DND-41 (cell line): ENCODE measurements at regions not wholly inside any gene's neighbourhood (a gene's known extent, or its start where the extent isn't known, plus 50 kb on each side); places are given as distances from the start of the nearest gene placed in this dataset.

Experiments used
- ATAC-seq: fragments of 200-7000 bp; cut with Tn5 transposase; 3 replicates; pipeline ENCODE4 v1.9.1; 2021; ENCODE audit warnings: low read depth; ENCODE audit not compliant: insufficient read depth
- DNase-seq: peaks from one replicate; pipeline ENCODE4 v3.0.0-alpha.2; 2020
- H2AFZ ChIP-seq: 2 replicates; pipeline ENCODE4 v1.6.0; 2012; ENCODE audit warnings: low read depth, low read length
- H3K27ac ChIP-seq: 2 replicates; pipeline ENCODE4 v1.5.1; 2012; ENCODE audit warnings: low read length, inconsistent platforms
- H3K27me3 ChIP-seq: fragments of 200-600 bp; sonication (generic); 2 replicates; pipeline ENCODE4 v1.6.0; 2012; ENCODE audit warnings: low read length, mild to moderate bottlenecking, inconsistent platforms; ENCODE audit not compliant: insufficient read depth, poor library complexity
- H3K36me3 ChIP-seq: 2 replicates; pipeline ENCODE4 v1.5.1; 2012; ENCODE audit warnings: low read length, inconsistent platforms; ENCODE audit not compliant: insufficient read depth
- H3K4me1 ChIP-seq: 2 replicates; pipeline ENCODE4 v1.5.1; 2012; ENCODE audit warnings: mild to moderate bottlenecking, low read length; ENCODE audit not compliant: insufficient read depth
- H3K4me2 ChIP-seq: 2 replicates; pipeline ENCODE4 v1.6.0; 2012; ENCODE audit warnings: mild to moderate bottlenecking, moderate library complexity, low read length, inconsistent platforms; ENCODE audit not compliant: insufficient read depth
- H3K4me3 ChIP-seq, 2 experiments: fragments of 200-600 bp in 1 of 2; shearing (Covaris generic) in 1 of 2; 2 replicates each; pipeline ENCODE4 v1.5.1; 2012 to 2016; ENCODE audit warnings: inconsistent platforms in 2 of 2, low read length in 2 of 2, mild to moderate bottlenecking in 2 of 2, low read depth in 1 of 2, moderate library complexity in 1 of 2
- H3K79me2 ChIP-seq: 2 replicates; pipeline ENCODE4 v1.6.0; 2012; ENCODE audit warnings: low read length, inconsistent platforms; ENCODE audit not compliant: insufficient read depth
- H3K9ac ChIP-seq: 2 replicates; pipeline ENCODE4 v1.6.0; 2012; ENCODE audit warnings: low read depth, mild to moderate bottlenecking, inconsistent platforms, low read length, moderate library complexity
- H3K9me3 ChIP-seq: 2 replicates; pipeline ENCODE4 v1.5.1; 2012; ENCODE audit warnings: low read length, moderate library complexity, mild to moderate bottlenecking, inconsistent platforms; ENCODE audit not compliant: insufficient read depth, severe bottlenecking
- H4K20me1 ChIP-seq: 2 replicates; pipeline ENCODE4 v1.6.0; 2012; ENCODE audit warnings: low read length; ENCODE audit not compliant: insufficient read depth
- EZH2 ChIP-seq: IDR thresholded peaks from 3 replicates; pipeline ENCODE4 v1.6.1; 2012; ENCODE audit warnings: borderline replicate concordance, low read depth, mild to moderate bottlenecking, moderate library complexity, low read length, inconsistent platforms; ENCODE audit not compliant: severe bottlenecking
- TF ChIP-seq, protein P1 (sequence below): IDR thresholded peaks from 2 replicates; pipeline ENCODE4 v1.5.1; 2012; ENCODE audit warnings: borderline replicate concordance, low read length, moderate library complexity, mild to moderate bottlenecking; ENCODE audit not compliant: poor library complexity, severe bottlenecking; ENCODE audit errors: extremely low read depth

DNA sequence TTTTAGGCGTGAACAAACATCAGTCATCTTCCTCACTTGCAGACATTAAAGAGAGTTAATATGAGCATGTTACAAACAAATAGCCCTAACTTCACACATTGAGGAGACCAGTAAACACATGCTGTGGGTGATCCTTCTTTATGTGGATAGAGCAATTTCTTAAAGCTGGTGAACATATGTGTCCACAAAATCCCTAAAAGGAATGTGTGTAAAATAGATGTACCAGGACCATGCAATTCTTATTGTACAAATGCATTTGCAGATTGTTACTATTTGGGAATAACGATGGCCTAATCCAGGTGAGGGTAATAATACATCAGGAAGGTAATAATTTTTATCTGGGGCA lies 228.9 kb downstream of the ALDH8A1 start:
- TF ChIP-seq, protein P1, sequence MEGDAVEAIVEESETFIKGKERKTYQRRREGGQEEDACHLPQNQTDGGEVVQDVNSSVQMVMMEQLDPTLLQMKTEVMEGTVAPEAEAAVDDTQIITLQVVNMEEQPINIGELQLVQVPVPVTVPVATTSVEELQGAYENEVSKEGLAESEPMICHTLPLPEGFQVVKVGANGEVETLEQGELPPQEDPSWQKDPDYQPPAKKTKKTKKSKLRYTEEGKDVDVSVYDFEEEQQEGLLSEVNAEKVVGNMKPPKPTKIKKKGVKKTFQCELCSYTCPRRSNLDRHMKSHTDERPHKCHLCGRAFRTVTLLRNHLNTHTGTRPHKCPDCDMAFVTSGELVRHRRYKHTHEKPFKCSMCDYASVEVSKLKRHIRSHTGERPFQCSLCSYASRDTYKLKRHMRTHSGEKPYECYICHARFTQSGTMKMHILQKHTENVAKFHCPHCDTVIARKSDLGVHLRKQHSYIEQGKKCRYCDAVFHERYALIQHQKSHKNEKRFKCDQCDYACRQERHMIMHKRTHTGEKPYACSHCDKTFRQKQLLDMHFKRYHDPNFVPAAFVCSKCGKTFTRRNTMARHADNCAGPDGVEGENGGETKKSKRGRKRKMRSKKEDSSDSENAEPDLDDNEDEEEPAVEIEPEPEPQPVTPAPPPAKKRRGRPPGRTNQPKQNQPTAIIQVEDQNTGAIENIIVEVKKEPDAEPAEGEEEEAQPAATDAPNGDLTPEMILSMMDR: no peak
- no peak for TF ChIP-seq EZH2
- Histone ChIP-seq H3K27me3 (peaks cover 14% of the 10 kb centered on the region), H3K36me3 (no peaks in the 10 kb centered on the region), H3K4me1 (no peaks in the 10 kb centered on the region), H3K79me2 (no peaks in the 10 kb centered on the region), H3K9me3 (no peaks in the 10 kb centered on the region), H3K4me3 (no peak overlapping the region), H4K20me1 (no peaks in the 10 kb centered on the region), H2AFZ (no peak overlapping the region), H3K9ac (no peak overlapping the region), H3K27ac (no peak overlapping the region), H3K4me2 (no peak overlapping the region)
- ATAC-seq (no peak), DNase-seq (no peak)

- DNase-seq (no peak), ATAC-seq (no peak)
- H3K36me3 ChIP-seq: no peaks in the 10 kb centered on the region
- H3K9me3 ChIP-seq: no peaks in the 10 kb centered on the region
- H2AFZ ChIP-seq: no peak overlapping the region
- TF ChIP-seq EZH2: no peak
- TF ChIP-seq, protein P1: no peak
- no peaks in the 10 kb centered on the region for H4K20me1 ChIP-seq
- H3K4me2 ChIP-seq: no peak overlapping the region
- no peak overlapping the region for H3K9ac ChIP-seq
- no peaks in the 10 kb centered on the region for H3K79me2 ChIP-seq
- H3K4me1 ChIP-seq: no peaks in the 10 kb centered on the region
- H3K27me3 ChIP-seq: peaks cover 14% of the 10 kb centered on the region
- H3K27ac ChIP-seq: no peak overlapping the region
- H3K4me3 ChIP-seq: no peak overlapping the region
These were observed 229.4 kb downstream of the ALDH8A1 start for GRCh38 chr6:134720353-134721059.

DNA sequence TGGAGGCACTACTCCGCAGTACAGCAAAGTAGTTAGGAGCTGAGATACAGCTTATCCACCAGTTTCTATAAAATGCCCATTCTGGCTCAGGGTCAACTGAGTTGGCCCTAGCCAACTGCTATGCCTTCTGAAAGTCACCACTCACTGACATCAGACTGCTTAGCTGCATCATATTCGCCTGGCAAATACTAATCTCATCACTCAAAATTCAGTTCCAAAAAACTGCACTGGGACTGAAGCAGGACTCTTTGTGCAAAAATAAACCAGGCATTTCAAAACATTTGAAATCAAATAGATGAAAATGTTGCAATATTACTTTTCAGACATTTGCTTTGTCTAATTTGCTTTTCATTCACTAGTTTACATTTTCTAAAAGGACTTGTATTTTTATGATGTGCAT lies 230.0 kb downstream of the ALDH8A1 start:
- no peak overlapping the region for H2AFZ ChIP-seq
- H3K27me3 ChIP-seq: peaks cover 10% of the 10 kb centered on the region
- TF ChIP-seq, protein P1: no peak
- no peak for TF ChIP-seq EZH2
- DNase-seq: no peak
- H4K20me1 ChIP-seq: no peaks in the 10 kb centered on the region
- H3K9ac ChIP-seq: no peak overlapping the region
- no peaks in the 10 kb centered on the region for H3K79me2 ChIP-seq
- no peak overlapping the region for H3K4me3 ChIP-seq
- no peak overlapping the region for H3K4me2 ChIP-seq
- no peaks in the 10 kb centered on the region for H3K4me1 ChIP-seq
- no peak overlapping the region for H3K27ac ChIP-seq
- H3K9me3 ChIP-seq: no peaks in the 10 kb centered on the region
- ATAC-seq: no peak
- no peaks in the 10 kb centered on the region for H3K36me3 ChIP-seq

DNA sequence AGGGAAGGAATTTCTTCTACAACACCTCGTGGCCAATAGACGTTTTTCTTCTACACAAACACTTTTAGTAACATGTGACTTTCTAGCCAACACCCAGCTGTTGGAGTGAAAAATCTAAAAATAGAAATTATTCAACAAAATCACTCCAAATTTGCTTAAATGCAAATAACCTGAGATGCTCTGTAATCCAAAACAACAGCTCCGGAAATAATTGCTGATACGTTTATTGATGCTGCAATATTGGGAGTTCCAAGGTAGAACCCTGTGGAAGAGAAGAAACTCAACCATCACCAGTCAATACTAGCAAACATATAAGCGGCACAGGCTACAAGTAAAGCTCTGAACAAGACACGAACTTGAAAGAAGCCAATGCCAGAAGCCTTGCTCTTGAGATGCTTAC lies 230.6 kb downstream of the ALDH8A1 start:
- no peak overlapping the region for H3K4me2 ChIP-seq
- H3K79me2 ChIP-seq: no peaks in the 10 kb centered on the region
- H3K9me3 ChIP-seq: no peaks in the 10 kb centered on the region
- H3K4me3 ChIP-seq: no peak overlapping the region
- no peak overlapping the region for H2AFZ ChIP-seq
- no peaks in the 10 kb centered on the region for H3K36me3 ChIP-seq
- no peaks in the 10 kb centered on the region for H4K20me1 ChIP-seq
- H3K27ac ChIP-seq: no peak overlapping the region
- H3K27me3 ChIP-seq: peaks cover 9% of the 10 kb centered on the region
- ATAC-seq: no peak
- no peaks in the 10 kb centered on the region for H3K4me1 ChIP-seq
- H3K9ac ChIP-seq: no peak overlapping the region
- DNase-seq: no peak
- TF ChIP-seq EZH2: no peak
- TF ChIP-seq, protein P1: no peak
